Sigmoid colon (tissue), 3 donors: ENCODE measurements at regions not wholly inside any gene's neighbourhood (a gene's known extent, or its start where the extent isn't known, plus 50 kb on each side); places are given as distances from the start of the nearest gene placed in this dataset.

Experiments used
- POLR2A ChIP-seq, 2 donors: fragments of 450-650 bp; IDR thresholded peaks; one replicate each; pipeline ENCODE4 v1.6.1; 2016; ENCODE audit warnings: antibody characterized with exemption in 2 of 2, mild to moderate bottlenecking in 2 of 2, moderate library complexity in 2 of 2
- TF ChIP-seq, protein P1 (sequence below), 4 experiments: fragments of 450-650 bp in 3 of 4; fragments of 200-600 bp in 1 of 4; IDR thresholded peaks; one replicate each; pipeline ENCODE4 v1.5.1; 2016 to 2019; ENCODE audit warnings: antibody characterized with exemption in 4 of 4, mild to moderate bottlenecking in 3 of 4, moderate library complexity in 2 of 4

DNA sequence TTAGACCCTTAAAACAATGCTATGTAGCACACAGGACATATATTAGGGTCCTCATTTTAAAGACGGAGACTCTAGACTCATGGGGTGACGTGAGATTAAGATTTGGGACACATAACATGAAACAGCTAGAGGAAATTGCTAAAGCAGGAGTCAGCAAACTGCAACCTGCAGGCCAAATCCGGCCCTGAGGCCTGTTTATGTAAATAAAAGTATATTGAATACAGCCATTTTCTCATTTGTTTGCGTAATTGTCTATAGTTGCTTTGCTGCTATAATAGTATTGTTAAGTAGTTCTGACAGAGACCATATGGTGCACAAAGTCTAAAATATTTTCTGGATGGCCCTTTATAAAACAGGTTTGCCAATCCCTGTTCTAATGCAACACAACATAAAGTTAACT lies 115.5 kb downstream of the TMCO5A start:
- TF ChIP-seq, protein P1, sequence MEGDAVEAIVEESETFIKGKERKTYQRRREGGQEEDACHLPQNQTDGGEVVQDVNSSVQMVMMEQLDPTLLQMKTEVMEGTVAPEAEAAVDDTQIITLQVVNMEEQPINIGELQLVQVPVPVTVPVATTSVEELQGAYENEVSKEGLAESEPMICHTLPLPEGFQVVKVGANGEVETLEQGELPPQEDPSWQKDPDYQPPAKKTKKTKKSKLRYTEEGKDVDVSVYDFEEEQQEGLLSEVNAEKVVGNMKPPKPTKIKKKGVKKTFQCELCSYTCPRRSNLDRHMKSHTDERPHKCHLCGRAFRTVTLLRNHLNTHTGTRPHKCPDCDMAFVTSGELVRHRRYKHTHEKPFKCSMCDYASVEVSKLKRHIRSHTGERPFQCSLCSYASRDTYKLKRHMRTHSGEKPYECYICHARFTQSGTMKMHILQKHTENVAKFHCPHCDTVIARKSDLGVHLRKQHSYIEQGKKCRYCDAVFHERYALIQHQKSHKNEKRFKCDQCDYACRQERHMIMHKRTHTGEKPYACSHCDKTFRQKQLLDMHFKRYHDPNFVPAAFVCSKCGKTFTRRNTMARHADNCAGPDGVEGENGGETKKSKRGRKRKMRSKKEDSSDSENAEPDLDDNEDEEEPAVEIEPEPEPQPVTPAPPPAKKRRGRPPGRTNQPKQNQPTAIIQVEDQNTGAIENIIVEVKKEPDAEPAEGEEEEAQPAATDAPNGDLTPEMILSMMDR (IDR thresholded peaks at IDR 0.05) = no peak
- no peak for TF ChIP-seq POLR2A (IDR thresholded peaks at IDR 0.05)
